ENCODE measurements at regions not wholly inside any gene's neighbourhood (a gene's known extent, or its start where the extent isn't known, plus 50 kb on each side); places are given as distances from the start of the nearest gene placed in this dataset.
A peak's percentile ranks its signal among the peaks of the same experiment; 100 is the strongest.

- DNase-seq (ENCODE audit: low read depth, low spot score), result no peak
These were observed 92.9 kb upstream of the SYNDIG1 start for GRCh38 chr20:24376311-24377099.

- DNase-seq (ENCODE audit: low read depth, low spot score), result no peak
These were observed 96.1 kb upstream of the SYNDIG1 start for GRCh38 chr20:24373372-24373771.

GRCh38 chr20:24370911-24371695 is 98.3 kb upstream of the SYNDIG1 start:
- DNase-seq (ENCODE audit: low read depth, low spot score), result no peak

GRCh38 chr20:24370249-24370648 is 99.2 kb upstream of the SYNDIG1 start:
- DNase-seq (ENCODE audit: low read depth, low spot score), result no peak

GRCh38 chr20:24368253-24368652 is 101.2 kb upstream of the SYNDIG1 start:
- no peak for DNase-seq (ENCODE audit: low read depth, low spot score)

- no peak for DNase-seq (ENCODE audit: low read depth, low spot score)
These were observed 103.0 kb upstream of the SYNDIG1 start for GRCh38 chr20:24366336-24367004.

GRCh38 chr20:24365670-24366069 is 103.8 kb upstream of the SYNDIG1 start:
- DNase-seq (ENCODE audit: low read depth, low spot score), result no peak

GRCh38 chr20:24364482-24364881 is 104.9 kb upstream of the SYNDIG1 start:
- no peak for DNase-seq (ENCODE audit: low read depth, low spot score)

GRCh38 chr20:24363031-24363430 is 106.4 kb upstream of the SYNDIG1 start:
- DNase-seq (ENCODE audit: low read depth, low spot score), result no peak

GRCh38 chr20:24362080-24362479 is 107.3 kb upstream of the SYNDIG1 start:
- no peak for DNase-seq (ENCODE audit: low read depth, low spot score)

GRCh38 chr20:24361541-24361940 is 107.9 kb upstream of the SYNDIG1 start:
- no peak for DNase-seq (ENCODE audit: low read depth, low spot score)

GRCh38 chr20:24360531-24360930 is 108.9 kb upstream of the SYNDIG1 start:
- DNase-seq (ENCODE audit: low read depth, low spot score), result no peak

GRCh38 chr20:24359321-24360027 is 110.0 kb upstream of the SYNDIG1 start:
- peak; percentile 27 for DNase-seq (ENCODE audit: low read depth, low spot score)

GRCh38 chr20:24357931-24358330 is 111.5 kb upstream of the SYNDIG1 start:
- DNase-seq (ENCODE audit: low read depth, low spot score), result no peak

- no peak for DNase-seq (ENCODE audit: low read depth, low spot score)
These were observed 112.3 kb upstream of the SYNDIG1 start for GRCh38 chr20:24357177-24357576.

- DNase-seq (ENCODE audit: low read depth, low spot score), result no peak
These were observed 116.2 kb upstream of the SYNDIG1 start for GRCh38 chr20:24353135-24353690.

- no peak for DNase-seq (ENCODE audit: low read depth, low spot score)
These were observed 118.5 kb upstream of the SYNDIG1 start for GRCh38 chr20:24350923-24351368.

- DNase-seq (ENCODE audit: low read depth, low spot score), result no peak
These were observed 127.6 kb upstream of the SYNDIG1 start for GRCh38 chr20:24341781-24342180.

GRCh38 chr20:24340933-24341332 is 128.5 kb upstream of the SYNDIG1 start:
- no peak for DNase-seq (ENCODE audit: low read depth, low spot score)

- DNase-seq (ENCODE audit: low read depth, low spot score), result no peak
These were observed 130.2 kb upstream of the SYNDIG1 start for GRCh38 chr20:24339210-24339641.

GRCh38 chr20:24337551-24337950 is 131.9 kb upstream of the SYNDIG1 start:
- no peak for DNase-seq (ENCODE audit: low read depth, low spot score)

All from ELF-1 (cell line).